H9 (cell line): ENCODE measurements at regions not wholly inside any gene's neighbourhood (a gene's known extent, or its start where the extent isn't known, plus 50 kb on each side); places are given as distances from the start of the nearest gene placed in this dataset.

ENCODE experiments used
- DNase-seq: peaks from one replicate; pipeline ENCODE4 v3.0.0-alpha.2; 2017
- H2AFZ ChIP-seq: one replicate; pipeline ENCODE4 v1.6.1; 2013; ENCODE audit warnings: mild to moderate bottlenecking, low read length, control low read depth, moderate library complexity
- H2AK5ac ChIP-seq: 2 replicates; pipeline ENCODE4 v1.6.1; 2013; ENCODE audit warnings: low read length, control low read depth, mixed read lengths; ENCODE audit not compliant: insufficient read length
- H2BK120ac ChIP-seq: one replicate; pipeline ENCODE4 v1.6.1; 2013; ENCODE audit warnings: low read depth, mild to moderate bottlenecking, low read length, control low read depth, inconsistent platforms; ENCODE audit not compliant: poor library complexity, severe bottlenecking
- H2BK12ac ChIP-seq: 2 replicates; pipeline ENCODE4 v1.6.1; 2013; ENCODE audit warnings: low read length, control low read depth, mixed read lengths, low read depth; ENCODE audit not compliant: insufficient read length
- H2BK15ac ChIP-seq: 2 replicates; pipeline ENCODE4 v1.6.1; 2013; ENCODE audit warnings: low read depth, low read length, control low read depth
- H2BK20ac ChIP-seq: one replicate; pipeline ENCODE4 v1.6.1; 2013; ENCODE audit warnings: low read depth, mild to moderate bottlenecking, low read length, control low read depth, inconsistent platforms; ENCODE audit not compliant: poor library complexity, severe bottlenecking
- H2BK5ac ChIP-seq: 2 replicates; pipeline ENCODE4 v1.6.1; 2013; ENCODE audit warnings: low read length, control low read depth, mixed read lengths; ENCODE audit not compliant: insufficient read length
- H3K14ac ChIP-seq: 2 replicates; pipeline ENCODE4 v1.6.1; 2013; ENCODE audit warnings: low read length, control low read depth; ENCODE audit not compliant: insufficient read depth
- H3K18ac ChIP-seq: 2 replicates; pipeline ENCODE4 v1.6.1; 2013; ENCODE audit warnings: low read depth, mild to moderate bottlenecking, mixed read lengths, low read length, control low read depth; ENCODE audit not compliant: insufficient read length
- H3K23ac ChIP-seq: 2 replicates; pipeline ENCODE4 v1.6.1; 2013; ENCODE audit warnings: low read length, control low read depth, mixed read lengths, low read depth; ENCODE audit not compliant: insufficient read length
- H3K23me2 ChIP-seq: 2 replicates; pipeline ENCODE4 v1.6.1; 2013; ENCODE audit warnings: low read depth, mild to moderate bottlenecking, mixed read lengths, low read length, control low read depth; ENCODE audit not compliant: insufficient read length, poor library complexity, severe bottlenecking
- H3K27ac ChIP-seq: 2 replicates; pipeline ENCODE4 v1.5.1; 2013; ENCODE audit warnings: low read length, control low read depth, mixed read lengths, low read depth; ENCODE audit not compliant: insufficient read length
- H3K27me3 ChIP-seq: 2 replicates; pipeline ENCODE4 v1.6.1; 2013; ENCODE audit warnings: low read length, control low read depth, inconsistent platforms; ENCODE audit not compliant: insufficient read depth
- H3K4ac ChIP-seq: 2 replicates; pipeline ENCODE4 v1.6.1; 2013; ENCODE audit warnings: low read depth, mild to moderate bottlenecking, control low read depth, inconsistent platforms, low read length, moderate library complexity
- H3K4me1 ChIP-seq: 2 replicates; pipeline ENCODE4 v1.6.1; 2013; ENCODE audit warnings: low read length, control low read depth, inconsistent platforms; ENCODE audit not compliant: insufficient read depth
- H3K4me2 ChIP-seq: 2 replicates; pipeline ENCODE4 v1.6.1; 2013; ENCODE audit warnings: low read length, control low read depth, mixed read lengths; ENCODE audit not compliant: insufficient read length, insufficient read depth
- H3K56ac ChIP-seq: 2 replicates; pipeline ENCODE4 v1.6.1; 2013; ENCODE audit warnings: low read depth, mild to moderate bottlenecking, mixed read lengths, low read length, control low read depth; ENCODE audit not compliant: insufficient read length
- H3K79me1 ChIP-seq: 2 replicates; pipeline ENCODE4 v1.6.1; 2013; ENCODE audit warnings: low read depth, mild to moderate bottlenecking, moderate library complexity, low read length, control low read depth, inconsistent platforms; ENCODE audit not compliant: insufficient read depth, poor library complexity, severe bottlenecking
- H3K79me2 ChIP-seq: 2 replicates; pipeline ENCODE4 v1.6.1; 2013; ENCODE audit warnings: low read length, control low read depth, inconsistent platforms; ENCODE audit not compliant: insufficient read depth
- H3K9ac ChIP-seq: 2 replicates; pipeline ENCODE4 v1.6.1; 2013; ENCODE audit warnings: low read length, control low read depth, mixed read lengths; ENCODE audit not compliant: insufficient read length; ENCODE audit errors: extremely low read depth
- H3K9me3 ChIP-seq: one replicate; pipeline ENCODE4 v1.6.1; 2013; ENCODE audit warnings: low read depth, low read length, inconsistent platforms; ENCODE audit not compliant: control insufficient read depth
- H3T11ph ChIP-seq: one replicate; pipeline ENCODE4 v1.6.1; 2013; ENCODE audit warnings: mild to moderate bottlenecking, low read length, control low read depth, inconsistent platforms
- H4K20me1 ChIP-seq: one replicate; pipeline ENCODE4 v1.6.1; 2013; ENCODE audit not compliant: control insufficient read depth, insufficient read length, insufficient read depth
- H4K5ac ChIP-seq: 2 replicates; pipeline ENCODE4 v1.6.1; 2013; ENCODE audit warnings: low read depth, mild to moderate bottlenecking, mixed read lengths, low read length, control low read depth; ENCODE audit not compliant: insufficient read length
- H4K8ac ChIP-seq: replicated peaks from 2 replicates; pipeline ENCODE4 v1.6.1; 2013; ENCODE audit warnings: low read length, control low read depth, mixed read lengths, low read depth; ENCODE audit not compliant: insufficient read length
- H4K91ac ChIP-seq: 2 replicates; pipeline ENCODE4 v1.6.1; 2013; ENCODE audit warnings: low read depth, mild to moderate bottlenecking, moderate library complexity, mixed read lengths, low read length, control low read depth; ENCODE audit not compliant: insufficient read length
- H3K27ac Mint-ChIP-seq, 3 experiments: 2 replicates in 2 of 3; 3 replicates in 1 of 3; pipeline ENCODE4 v1.8.0; 2020 to 2021; ENCODE audit warnings: mixed read lengths in 3 of 3, mild to moderate bottlenecking in 1 of 3, moderate library complexity in 1 of 3
- H3K27me3 Mint-ChIP-seq: 2 replicates; pipeline ENCODE4 v1.8.0; 2021; ENCODE audit warnings: low read depth, mild to moderate bottlenecking, moderate library complexity, mixed read lengths
- H3K36me3 Mint-ChIP-seq, 3 experiments: 2 replicates in 2 of 3; 3 replicates in 1 of 3; pipeline ENCODE4 v1.8.0; 2020 to 2021; ENCODE audit warnings: low read depth in 3 of 3, mixed read lengths in 3 of 3; ENCODE audit not compliant: insufficient read depth in 1 of 3
- H3K4me1 Mint-ChIP-seq, 2 experiments: 2 replicates each; pipeline ENCODE4 v1.8.0; 2020; ENCODE audit warnings: mixed read lengths in 2 of 2
- H3K4me3 Mint-ChIP-seq, 2 experiments: 2 replicates in 1 of 2; 3 replicates in 1 of 2; pipeline ENCODE4 v1.8.0; 2020 to 2021; ENCODE audit warnings: mild to moderate bottlenecking in 2 of 2, mixed read lengths in 2 of 2, moderate library complexity in 1 of 2
- H3K9me3 Mint-ChIP-seq, 2 experiments: 2 replicates in 1 of 2; 3 replicates in 1 of 2; pipeline ENCODE4 v1.8.0; 2020; ENCODE audit warnings: mild to moderate bottlenecking in 2 of 2, mixed read lengths in 2 of 2, moderate library complexity in 1 of 2
- TF ChIP-seq, protein P1 (sequence below): fragments of 200-600 bp; sonication (generic); conservative IDR thresholded peaks from 3 replicates; pipeline ENCODE4 v1.8.0; 2021; ENCODE audit warnings: antibody characterized with exemption, mild to moderate bottlenecking

- Histone ChIP-seq H4K91ac (no peak overlapping the region), H2BK12ac (no peak overlapping the region), H3K4me2 (no peak overlapping the region), H3K9ac (no peak overlapping the region), H4K20me1 (no peaks in the 10 kb centered on the region), H3K56ac (no peak overlapping the region), H4K5ac (no peak overlapping the region), H3K79me2 (no peaks in the 10 kb centered on the region), H3K27me3 (no peaks in the 10 kb centered on the region), H4K8ac (no peak overlapping the region), H3K4ac (no peak overlapping the region), H2AK5ac (no peak overlapping the region), H3K14ac (no peak overlapping the region), H2AFZ (no peak overlapping the region), H2BK20ac (no peak overlapping the region), H3K4me1 (no peaks in the 10 kb centered on the region), H3T11ph (no peak overlapping the region), H3K23me2 (no peaks in the 10 kb centered on the region), H3K23ac (no peak overlapping the region), H3K18ac (no peak overlapping the region), H3K79me1 (no peaks in the 10 kb centered on the region), H2BK15ac (no peak overlapping the region), H3K27ac (no peak overlapping the region), H2BK5ac (no peak overlapping the region), H2BK120ac (no peak overlapping the region), H3K9me3 (no peaks in the 10 kb centered on the region)
- no peak for DNase-seq
- TF ChIP-seq, protein P1, sequence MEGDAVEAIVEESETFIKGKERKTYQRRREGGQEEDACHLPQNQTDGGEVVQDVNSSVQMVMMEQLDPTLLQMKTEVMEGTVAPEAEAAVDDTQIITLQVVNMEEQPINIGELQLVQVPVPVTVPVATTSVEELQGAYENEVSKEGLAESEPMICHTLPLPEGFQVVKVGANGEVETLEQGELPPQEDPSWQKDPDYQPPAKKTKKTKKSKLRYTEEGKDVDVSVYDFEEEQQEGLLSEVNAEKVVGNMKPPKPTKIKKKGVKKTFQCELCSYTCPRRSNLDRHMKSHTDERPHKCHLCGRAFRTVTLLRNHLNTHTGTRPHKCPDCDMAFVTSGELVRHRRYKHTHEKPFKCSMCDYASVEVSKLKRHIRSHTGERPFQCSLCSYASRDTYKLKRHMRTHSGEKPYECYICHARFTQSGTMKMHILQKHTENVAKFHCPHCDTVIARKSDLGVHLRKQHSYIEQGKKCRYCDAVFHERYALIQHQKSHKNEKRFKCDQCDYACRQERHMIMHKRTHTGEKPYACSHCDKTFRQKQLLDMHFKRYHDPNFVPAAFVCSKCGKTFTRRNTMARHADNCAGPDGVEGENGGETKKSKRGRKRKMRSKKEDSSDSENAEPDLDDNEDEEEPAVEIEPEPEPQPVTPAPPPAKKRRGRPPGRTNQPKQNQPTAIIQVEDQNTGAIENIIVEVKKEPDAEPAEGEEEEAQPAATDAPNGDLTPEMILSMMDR, result no peak
- H3K27ac Mint-ChIP-seq, result no peak overlapping the region
- no peak overlapping the region for H3K4me3 Mint-ChIP-seq
- no peaks in the 10 kb centered on the region for H3K27me3 Mint-ChIP-seq
- H3K36me3 Mint-ChIP-seq, result peaks cover 4 to 6% (median 5%) of the 10 kb centered on the region in 3 experiments; a peak in 6 of 7 replicates
- peaks cover 6% of the 10 kb centered on the region in 2 experiments for H3K9me3 Mint-ChIP-seq
- no peaks in the 10 kb centered on the region for H3K4me1 Mint-ChIP-seq
Measured at GRCh38 chr5:23755906-23756305, 248.5 kb downstream of the PRDM9 start.
